Stimulated activated CD8-positive, alpha-beta memory T cell treated with anti-CD3 and anti-CD28 coated beads, Interleukin-15, amount 100 ng/mL, for 1 hour (primary cell): ENCODE measurements at regions not wholly inside any gene's neighbourhood (a gene's known extent, or its start where the extent isn't known, plus 50 kb on each side); places are given as distances from the start of the nearest gene placed in this dataset.
"Not testable (repeated sequence)": the region's sequence is repeated elsewhere in the genome, so short reads cannot be mapped to it uniquely, and the experiment has no call there.

Experiments
- DNase-seq: peaks from one replicate; pipeline ENCODE4 v3.0.0-alpha.2; 2020; ENCODE audit warnings: low read depth

DNA sequence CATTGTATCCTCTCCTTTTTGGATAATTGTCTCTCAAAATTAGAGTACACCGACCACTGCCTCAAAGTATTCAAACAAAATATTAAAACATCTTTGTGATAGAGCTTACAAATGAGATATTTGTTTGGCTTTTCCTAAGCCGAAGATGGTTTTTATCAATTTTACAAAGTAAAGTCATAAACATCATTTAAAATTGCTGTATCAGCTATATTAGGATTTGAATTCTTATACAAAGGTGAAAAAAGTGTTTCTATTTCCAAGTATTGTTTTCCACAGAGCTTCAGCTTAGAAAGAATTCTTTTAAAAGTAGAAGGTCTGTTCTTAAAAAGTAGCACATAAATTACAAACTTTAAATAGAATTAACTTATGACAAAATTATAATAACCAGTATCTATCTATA, 116.6 kb upstream of the IFNE start:
- no peak for DNase-seq

DNA sequence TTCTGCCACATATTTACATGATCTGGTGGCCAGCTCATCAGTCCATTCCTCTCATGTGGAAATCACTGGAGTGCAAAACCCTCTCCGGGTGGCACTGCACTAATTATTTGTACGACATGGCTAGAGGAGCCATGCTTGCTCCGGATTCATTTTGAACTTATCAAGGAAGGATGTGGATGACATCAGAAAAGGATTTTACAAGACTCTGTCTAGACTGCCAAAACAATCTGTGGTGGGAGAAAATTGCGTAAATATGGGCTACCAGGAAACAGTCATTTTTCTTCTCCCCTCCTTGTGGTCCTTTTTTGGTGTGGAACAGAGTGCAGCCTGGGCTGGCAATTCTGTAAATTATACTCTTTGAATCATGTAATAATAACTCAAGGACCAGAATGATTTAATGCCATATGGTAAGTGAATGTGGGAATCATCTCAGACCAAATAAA, 123.4 kb upstream of the IFNE start:
- no peak for DNase-seq

DNA sequence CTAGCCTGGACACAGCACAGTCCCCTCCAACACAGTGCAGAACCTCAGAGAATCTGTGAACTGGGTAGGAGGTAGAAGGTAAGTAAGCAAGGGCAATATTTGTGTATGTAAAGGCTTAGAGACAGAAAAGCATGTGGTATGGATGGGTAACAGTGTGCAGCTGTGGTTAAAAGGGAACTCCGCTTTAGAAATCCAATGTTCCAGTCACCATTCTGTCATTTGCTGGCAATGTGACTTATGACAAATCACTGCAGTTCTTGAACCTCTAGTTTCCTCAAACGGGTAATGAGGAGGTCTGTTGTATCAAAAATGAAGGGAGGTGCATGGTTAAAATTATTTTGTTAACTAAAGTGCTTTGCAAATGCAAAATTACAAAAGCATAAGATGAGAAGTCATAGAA, 125.5 kb upstream of the IFNE start:
- no peak for DNase-seq

DNA sequence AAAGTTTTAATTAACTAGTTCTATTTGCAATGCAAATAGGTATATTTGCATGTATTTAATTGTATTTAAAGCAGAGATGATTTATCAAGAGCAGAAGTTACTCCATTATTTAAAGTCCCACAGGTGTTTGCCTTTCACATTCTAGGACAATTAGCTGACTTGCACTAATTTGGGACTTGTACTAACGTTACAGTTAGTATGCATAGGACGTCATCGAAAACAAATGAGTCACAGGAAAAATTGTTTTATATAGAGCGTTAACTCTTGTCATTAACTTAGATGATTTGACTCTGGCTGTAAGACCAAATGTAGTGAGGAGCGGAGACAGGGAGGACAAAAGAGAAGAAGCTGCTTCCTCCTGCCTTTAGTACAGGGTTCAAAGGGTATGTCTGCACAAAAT, 126.1 kb upstream of the IFNE start:
- DNase-seq, result no peak

DNA sequence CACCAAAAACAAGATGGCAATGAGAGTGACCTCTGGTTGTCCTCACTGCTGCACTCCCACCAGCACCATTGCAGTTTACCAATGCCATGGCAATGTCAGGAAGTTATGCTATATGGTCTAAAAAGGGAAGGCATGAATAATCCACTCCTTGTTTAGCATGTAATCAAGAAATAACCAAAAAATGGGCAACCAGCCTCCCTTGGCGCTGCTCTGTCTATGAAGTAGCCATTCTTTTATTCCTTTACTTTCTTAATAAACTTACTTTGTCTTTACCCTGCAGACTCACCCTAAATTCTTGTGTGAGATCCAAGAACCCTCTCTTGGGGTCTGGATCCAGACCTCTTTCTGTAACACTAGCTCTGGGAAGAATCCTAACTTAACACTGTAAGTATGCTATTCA, 127.4 kb upstream of the IFNE start:
- DNase-seq, result no peak

DNA sequence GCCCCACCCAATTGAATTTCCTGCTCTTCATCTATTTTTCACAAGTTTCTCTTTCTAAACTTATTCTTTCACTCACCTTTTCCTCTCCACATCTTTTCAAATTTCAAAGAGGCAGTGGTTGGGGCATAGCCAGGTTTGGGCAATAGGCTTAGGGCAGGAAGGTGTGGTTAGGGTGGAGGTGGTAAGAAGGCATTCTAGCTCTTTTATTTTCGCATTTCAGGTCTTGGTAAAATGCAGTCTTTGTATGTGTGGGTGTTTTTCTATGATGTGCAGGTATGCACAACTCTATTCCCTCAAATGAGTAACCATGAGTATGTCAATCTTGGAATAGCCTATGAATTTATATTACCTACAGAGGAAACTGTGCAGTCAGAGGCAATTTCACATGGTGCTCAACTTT, 129.8 kb upstream of the IFNE start:
- DNase-seq, result no peak

DNA sequence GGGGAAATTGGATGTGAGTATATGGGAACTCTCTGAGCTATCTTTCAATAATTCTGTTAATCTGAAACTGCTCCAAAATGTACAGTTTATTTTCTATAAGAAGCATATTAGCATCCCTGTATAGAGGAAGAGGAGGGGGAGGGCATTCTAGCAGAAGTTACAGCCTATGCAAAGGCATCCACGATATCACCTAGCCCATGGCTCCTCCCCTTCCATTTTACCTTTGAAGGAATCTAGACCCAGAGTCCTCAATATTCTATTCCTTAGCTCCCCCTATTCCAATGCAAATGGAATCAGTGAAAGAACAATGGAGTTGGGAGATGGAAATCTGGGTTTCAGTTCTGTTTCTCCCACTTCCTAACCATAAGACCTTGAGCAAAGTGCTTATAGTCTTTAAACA, 132.9 kb upstream of the IFNE start:
- DNase-seq, result no peak

DNA sequence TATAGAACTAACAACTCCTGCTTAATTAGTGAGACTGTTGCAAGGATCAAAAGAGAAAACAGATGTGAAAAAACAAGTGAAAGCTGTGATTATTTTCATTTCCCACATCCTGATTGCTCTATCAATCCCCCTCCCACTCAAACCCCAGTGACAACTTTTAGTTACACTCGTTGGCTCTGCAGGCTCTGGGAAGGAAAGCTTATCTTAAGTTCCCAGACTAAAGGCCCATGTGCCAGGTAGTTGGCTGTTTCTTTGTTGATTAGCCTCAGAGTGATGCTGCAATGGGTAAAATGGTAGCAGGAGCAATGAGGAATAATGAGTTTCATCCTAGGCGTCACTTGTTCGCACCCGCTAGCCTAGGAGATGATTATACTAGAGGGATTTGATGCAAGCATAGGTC, 133.3 kb upstream of the IFNE start:
- DNase-seq, result no peak

DNA sequence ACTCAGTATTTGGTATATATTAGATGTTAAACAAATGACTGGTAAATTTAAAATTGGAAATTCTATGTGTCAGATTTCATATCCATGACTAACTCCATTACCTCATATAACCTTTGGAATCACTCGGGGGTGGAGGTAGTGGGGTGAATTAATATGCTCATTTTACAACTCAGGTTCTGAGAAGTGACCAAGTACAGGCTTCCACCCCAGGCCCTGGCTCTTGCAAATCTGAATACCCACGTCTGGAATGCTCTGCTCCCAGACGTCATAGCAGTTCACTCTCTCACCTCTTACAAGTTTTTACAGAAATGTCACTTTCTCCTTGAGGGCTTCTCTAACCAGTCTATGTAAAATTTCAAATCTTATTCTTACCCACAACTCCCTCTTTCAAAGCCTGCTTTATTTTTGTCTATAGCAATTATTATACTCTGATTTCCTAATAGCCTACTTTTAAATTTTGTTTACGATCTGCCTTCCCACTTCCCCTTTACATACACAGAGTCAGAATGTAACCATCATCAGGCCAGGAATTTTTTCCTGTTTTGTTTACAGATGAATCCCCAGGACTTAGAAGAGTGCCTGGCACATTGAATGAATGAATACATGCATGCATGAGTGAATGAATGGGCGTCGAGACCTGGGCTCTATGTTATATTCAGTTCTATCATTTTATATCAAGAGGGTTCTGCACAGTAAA, 134.1 kb upstream of the IFNE start:
- no peak for DNase-seq

DNA sequence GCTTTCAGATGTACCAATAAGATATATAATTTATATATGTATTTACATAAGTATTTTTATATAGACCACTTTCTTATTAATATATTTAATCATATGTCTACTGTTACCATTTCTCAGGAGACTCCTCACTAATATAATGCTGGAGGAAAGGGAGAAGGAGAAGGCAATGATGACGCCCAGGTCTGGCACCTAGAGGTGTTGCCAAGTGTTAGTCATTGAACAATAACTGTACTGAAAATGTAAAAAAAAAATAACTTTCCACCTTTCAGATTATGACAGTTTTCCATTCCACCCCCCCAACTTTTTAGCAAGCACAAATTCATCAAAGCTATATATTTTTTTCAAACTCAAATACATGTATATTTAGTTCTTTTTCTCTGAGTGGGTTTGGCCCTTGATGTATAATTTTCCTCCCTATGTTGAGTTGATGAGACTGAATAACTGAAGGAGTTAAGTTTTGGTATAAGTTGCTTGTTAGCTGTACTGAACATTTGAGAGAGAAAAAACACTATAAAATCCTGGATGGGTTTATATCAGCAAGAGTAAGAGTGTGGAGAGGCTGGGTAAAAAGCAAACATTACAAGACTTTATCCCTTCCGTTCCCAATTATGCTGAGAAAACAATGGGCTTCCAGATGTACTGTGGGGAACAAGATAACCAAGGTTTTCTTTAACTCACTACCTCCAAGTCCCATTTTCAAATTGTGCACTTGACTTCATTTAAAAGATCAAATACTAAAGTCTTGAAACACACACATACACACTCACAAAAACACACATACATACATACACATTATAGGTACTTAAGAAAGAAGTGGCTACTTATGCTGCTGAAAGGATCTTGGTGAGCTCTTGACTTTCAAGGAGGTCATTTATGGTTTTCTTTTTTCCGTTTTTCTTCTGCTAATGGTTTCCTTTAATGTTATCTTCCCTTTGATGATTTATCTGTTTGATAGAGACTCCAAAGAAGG, 142.8 kb upstream of the IFNE start:
- no peak for DNase-seq

DNA sequence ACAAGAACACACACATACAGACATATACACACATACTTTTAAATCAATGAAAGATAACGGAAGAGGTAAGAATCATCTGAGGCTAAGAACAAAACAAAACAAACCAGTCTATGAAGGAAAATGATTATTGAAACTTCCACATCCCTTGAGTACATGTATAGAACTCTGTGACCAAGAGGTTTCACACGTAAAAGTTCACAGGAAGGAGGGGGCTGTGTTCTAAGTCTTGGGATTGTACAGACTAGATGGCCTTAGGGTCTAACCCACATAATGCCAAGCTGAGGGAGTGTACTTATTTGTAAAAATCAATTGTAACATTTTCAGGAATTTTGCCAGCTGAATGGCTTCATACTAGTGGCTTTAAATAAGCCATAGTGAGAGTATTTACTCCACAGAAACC, 144.4 kb upstream of the IFNE start:
- no peak for DNase-seq

DNA sequence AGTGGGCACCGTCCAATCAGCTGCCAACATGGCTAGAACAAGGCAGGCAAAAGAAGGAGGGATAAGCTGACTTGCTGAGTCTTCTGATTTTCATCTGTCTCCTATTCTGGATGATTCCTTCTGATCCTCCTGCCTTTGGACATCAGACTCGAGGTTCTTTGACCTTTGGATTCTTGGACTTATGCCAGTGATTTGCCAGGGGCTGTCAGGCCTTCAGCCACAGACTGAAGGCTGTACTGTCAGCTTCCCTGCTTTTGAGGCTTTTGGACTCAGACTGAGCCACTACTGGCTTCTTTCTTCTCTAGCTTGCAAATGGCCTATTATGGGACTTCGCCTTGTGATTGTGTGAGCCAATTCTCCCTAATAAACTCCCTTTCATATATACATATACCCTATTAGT, 146.8 kb upstream of the IFNE start:
- not testable (repeated sequence) for DNase-seq

DNA sequence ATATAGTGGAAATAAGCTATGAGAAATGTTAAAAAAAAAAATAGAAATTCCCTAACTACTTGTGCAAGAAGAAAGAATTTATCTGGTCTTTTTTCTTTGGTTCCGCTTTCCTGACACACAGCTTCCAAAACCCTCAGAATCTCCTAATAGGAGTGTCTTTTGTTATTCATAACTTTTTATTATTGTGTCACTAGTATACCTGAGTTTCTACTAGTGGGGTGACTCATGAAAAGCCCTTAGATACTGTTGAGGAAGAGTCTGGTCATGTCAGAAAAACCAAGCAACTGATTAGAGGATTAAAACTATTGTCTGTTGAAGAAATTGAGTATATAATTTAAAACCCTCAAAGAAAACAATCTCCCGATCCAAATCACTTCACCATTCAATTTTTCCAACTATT, 152.8 kb upstream of the IFNE start:
- no peak for DNase-seq

DNA sequence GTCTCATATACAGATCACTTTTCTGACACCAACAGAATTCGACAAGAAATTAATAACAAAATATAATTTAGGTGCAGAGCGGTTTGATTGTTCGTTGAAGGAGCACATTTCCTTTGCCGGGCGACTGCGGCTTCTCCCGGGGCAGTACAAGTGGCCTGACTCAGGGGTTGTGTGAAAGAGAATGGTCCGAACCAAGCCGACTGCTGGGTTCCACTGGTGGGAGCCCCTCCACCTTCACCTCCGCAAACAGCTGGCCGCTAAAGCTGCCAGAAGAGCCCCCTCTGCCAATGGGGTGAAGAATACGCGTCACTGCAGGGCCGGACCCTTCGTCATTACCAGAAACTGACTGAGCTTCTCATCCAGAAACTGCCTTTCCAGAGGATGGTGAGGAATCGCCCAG, 156.0 kb upstream of the IFNE start:
- DNase-seq, result no peak

DNA sequence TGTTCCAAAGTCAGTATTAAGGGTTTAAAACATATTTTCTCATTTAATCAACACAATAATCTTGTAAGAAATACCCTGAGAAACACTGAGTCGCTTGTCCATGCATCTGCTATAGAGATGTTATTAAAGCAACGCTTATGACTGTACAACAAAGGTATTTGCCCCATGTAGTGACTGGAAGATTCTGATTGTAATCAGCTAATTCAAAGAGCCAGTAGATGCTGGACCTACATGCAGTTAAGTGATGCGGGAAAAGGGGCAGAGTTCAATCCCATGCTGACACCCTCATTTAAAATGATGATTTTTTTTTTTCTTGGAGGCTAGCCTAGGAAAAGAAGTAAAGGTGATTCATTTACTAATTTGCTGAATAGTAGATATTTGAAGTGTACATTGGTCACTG, 149.3 kb upstream of the MTAP start:
- DNase-seq, result no peak

DNA sequence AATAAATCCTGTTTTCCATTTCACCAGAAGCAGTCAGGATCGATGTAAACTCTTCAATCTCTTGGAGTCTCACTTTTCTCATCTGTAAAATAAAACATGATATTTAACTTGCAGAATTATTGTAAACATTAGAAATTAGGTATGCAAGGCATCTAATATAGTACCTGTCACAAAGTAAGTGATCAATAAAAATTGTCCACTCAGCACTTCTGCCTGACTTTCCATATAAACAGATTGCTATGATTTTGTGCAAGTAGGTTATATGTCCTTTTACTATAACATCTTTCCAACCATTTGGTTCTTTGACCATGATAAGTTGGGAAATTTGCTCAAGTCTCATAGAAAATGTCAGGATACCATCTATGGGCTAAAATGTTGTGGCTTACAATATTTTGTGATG, 148.8 kb upstream of the MTAP start:
- DNase-seq, result no peak

DNA sequence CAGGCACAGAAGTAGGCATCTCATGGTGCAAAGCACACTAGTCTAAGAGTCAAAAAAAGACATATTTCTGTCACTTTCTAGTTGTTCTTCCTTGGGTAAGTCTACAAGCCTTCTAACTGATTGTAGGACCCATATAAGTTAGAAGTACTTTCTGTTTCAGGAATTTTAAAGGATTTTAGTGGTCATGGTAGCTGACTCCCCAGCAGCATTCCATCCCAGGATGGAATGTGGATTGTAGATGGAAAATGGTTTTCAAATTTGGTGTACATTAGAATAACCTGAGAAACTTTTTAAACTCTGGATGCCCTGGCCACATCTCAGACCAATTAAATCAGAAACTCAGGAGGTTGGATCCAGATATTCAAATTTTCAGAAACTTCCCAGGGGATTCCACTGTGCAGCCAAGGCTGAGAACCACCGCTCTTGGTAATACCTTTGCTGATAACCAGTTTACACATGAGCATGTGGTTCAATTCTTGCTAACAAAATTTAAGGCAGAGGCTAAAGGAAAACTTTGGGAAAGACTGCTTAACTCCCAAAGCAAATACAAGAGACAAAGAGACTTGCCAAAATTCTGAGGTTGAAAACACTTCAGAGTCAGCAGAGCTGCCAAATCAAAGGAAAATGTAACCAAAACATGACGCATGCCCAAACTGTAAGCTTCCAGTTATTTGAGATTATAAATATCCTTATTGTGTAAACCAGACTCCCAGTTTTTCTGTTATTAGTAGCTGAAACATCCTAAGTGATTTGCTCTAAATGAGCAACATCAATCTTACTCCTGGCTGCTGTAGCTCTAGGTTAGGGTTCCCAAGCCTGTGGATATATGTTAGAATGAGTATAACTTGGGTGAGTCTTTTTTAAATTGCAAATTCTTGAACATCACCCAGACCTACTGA, 145.4 kb upstream of the MTAP start:
- DNase-seq, result no peak

DNA sequence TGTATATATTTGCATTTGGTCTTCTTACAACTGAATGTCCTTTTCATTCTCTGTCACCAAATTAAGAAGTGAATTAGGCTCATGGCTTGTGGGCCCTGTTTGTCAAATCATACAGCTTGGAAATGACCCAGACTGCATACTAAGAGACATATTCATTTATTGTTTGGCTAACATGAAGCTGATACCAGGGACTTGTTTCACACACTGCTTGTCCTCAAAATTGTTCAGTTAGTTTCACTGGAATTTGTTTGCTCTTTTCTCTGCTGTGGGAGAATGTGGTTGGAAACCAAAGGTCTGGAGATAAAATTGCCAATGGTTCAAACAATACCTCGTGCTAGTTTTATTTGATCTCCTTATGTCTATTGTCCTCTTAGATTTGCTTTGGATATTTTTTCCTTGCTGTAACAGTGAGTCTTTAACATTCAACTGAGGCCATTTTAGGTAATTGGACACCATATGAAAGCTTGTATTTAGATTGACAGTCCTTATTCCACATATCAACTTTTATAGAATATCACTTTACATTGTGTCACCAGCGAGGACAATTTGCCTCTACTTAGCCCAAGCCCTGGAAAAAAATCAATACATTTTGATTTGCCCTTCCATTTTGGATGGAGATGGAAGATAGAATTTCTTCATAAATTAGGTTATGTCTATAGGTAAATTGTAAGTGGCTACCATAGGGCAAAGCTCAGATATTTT, 144.3 kb upstream of the MTAP start:
- no peak for DNase-seq

DNA sequence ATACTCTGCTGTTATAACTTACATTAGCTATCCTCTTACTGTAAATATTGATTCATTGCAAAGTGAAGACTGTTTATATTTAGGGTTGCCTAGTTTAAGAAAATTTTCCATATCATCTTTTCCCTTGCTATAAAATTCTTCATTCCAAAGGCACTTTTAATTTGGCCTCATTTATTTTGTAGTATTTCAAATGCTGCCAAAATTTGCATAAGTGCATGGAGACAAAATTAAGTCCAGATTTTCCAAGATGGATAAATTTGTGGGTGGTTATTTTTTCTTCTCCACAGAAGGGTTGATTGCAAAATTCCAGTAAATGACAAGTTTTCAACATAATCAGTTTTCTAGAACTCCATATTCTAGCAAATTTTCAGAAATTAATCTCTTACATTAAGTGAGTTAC, 141.5 kb upstream of the MTAP start:
- no peak for DNase-seq

DNA sequence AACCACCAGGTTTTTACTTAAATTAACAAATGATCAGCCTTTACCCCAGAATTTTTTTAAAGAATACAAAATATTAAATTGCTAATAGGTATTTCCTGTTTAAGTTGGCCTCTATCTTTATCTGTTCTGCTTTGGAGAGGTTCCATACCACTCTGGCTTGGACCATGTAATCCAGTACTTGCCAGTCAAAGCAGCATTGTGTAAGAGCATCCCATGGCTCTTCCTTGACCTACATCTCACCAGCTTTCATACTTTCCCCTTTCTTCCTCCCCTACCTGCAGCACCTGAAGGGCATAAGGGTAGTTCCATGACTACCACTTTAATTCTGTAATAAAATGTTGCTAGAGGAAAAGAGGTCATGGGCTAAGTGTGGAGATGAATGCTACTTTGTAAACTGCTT, 140.8 kb upstream of the MTAP start:
- DNase-seq, result no peak

DNA sequence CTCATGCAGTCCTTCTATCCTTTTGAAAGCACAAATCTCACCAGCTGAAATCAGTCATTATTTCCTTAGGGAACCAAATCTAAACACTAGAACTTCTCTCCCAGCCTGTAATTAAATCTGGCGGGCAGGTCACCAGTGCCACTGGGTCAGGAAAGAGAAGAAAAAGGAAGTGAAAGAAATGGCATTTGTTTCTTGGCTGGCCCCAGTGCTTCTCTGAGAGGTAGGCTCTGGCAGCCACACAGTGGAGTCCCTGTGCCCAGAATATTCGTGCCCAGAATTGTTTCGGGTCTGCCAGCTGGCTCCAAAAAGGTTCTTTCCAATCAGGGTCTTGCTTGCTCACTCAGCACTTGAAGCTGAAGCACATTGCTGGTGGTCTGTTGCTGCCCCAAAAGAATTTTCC, 133.9 kb upstream of the MTAP start:
- DNase-seq, result no peak

DNA sequence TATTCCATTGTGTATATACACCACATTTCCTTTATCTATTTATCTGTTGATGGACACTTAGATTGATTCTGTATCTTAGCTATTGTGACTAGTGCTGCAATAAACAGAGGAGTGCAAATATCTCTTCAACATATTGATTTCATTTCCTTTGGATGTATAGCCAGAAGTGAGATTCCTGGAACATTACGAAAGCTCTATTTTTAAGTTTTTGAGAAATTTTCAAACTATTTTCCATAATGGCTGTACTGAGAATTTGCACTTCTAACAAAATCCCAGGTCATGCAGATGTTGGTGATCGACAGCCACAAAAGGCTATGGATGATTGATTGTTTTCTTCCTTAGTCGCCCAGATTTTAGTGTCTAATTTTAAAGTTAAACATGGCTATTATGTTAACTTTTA, 132.7 kb upstream of the MTAP start:
- no peak for DNase-seq
